ENCODE measurements at regions not wholly inside any gene's neighbourhood (a gene's known extent, or its start where the extent isn't known, plus 50 kb on each side); places are given as distances from the start of the nearest gene placed in this dataset.

GRCh38 chr7:25316366-25316765, 88.1 kb upstream of the NPVF start:
- no peak for DNase-seq

GRCh38 chr7:25318047-25318446, 89.8 kb upstream of the NPVF start:
- no peak for DNase-seq

GRCh38 chr7:25319707-25320106, 91.4 kb upstream of the NPVF start:
- no peak for DNase-seq

- no peak for DNase-seq
Observed at GRCh38 chr7:25320791-25321190, 92.5 kb upstream of the NPVF start.

GRCh38 chr7:25321424-25321823, 93.1 kb upstream of the NPVF start:
- DNase-seq = no peak

GRCh38 chr7:25322473-25322872, 94.2 kb upstream of the NPVF start:
- no peak for DNase-seq

GRCh38 chr7:25325186-25325757, 97.0 kb upstream of the NPVF start:
- no peak for DNase-seq

- no peak for DNase-seq
Observed at GRCh38 chr7:25326501-25327156, 98.3 kb upstream of the NPVF start.

GRCh38 chr7:25329815-25330214, 101.5 kb upstream of the NPVF start:
- no peak for DNase-seq

GRCh38 chr7:25333296-25333928, 105.1 kb upstream of the NPVF start:
- DNase-seq = no peak

- DNase-seq = no peak
Observed at GRCh38 chr7:25347360-25348066, 119.2 kb upstream of the NPVF start.

- no peak for DNase-seq
Observed at GRCh38 chr7:25348104-25348503, 119.8 kb upstream of the NPVF start.

- no peak for DNase-seq
Observed at GRCh38 chr7:25349283-25350017, 121.2 kb upstream of the NPVF start.

- DNase-seq = no peak
Observed at GRCh38 chr7:25350041-25350440, 121.8 kb upstream of the NPVF start.

- no peak for DNase-seq
Observed at GRCh38 chr7:25351761-25352160, 123.5 kb upstream of the NPVF start.

- DNase-seq = no peak
Observed at GRCh38 chr7:25353196-25353595, 124.9 kb upstream of the NPVF start.

GRCh38 chr7:25353732-25354131, 125.4 kb upstream of the NPVF start:
- no peak for DNase-seq

- no peak for DNase-seq
Observed at GRCh38 chr7:25356534-25357151, 128.4 kb upstream of the NPVF start.

- no peak for DNase-seq
Observed at GRCh38 chr7:25358926-25359325, 130.6 kb upstream of the NPVF start.

GRCh38 chr7:25359471-25360059, 131.3 kb upstream of the NPVF start:
- peak; percentile 52 for DNase-seq

GRCh38 chr7:25360451-25360850, 132.2 kb upstream of the NPVF start:
- DNase-seq = no peak

- DNase-seq = no peak
Observed at GRCh38 chr7:25361387-25361786, 133.1 kb upstream of the NPVF start.

Data from NCI-H2107 (cell line).